ENCODE measurements at regions not wholly inside any gene's neighbourhood (a gene's known extent, or its start where the extent isn't known, plus 50 kb on each side); places are given as distances from the start of the nearest gene placed in this dataset.
"Not testable (repeated sequence)": the region's sequence is repeated elsewhere in the genome, so short reads cannot be mapped to it uniquely, and the experiment has no call there.

DNA sequence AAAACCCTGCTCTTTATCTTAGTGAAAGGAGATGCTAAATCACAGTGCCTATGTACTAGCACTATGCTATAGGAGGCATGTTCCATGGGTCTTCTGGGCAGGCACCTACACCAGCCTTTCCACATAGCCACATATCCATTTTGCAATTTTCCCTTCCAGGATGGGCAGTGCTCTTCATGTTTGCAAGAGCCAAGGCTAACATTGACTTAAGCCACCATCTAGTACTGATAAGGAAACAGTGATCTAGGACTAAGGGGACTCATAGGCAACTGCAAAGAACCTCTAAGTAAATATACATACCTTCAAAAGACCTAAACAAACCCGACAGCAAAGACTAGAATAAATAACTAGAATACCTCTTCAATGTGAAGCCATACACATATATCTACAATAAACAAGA, 919.7 kb upstream of the GYPC start:
- DNase-seq = no peak

DNA sequence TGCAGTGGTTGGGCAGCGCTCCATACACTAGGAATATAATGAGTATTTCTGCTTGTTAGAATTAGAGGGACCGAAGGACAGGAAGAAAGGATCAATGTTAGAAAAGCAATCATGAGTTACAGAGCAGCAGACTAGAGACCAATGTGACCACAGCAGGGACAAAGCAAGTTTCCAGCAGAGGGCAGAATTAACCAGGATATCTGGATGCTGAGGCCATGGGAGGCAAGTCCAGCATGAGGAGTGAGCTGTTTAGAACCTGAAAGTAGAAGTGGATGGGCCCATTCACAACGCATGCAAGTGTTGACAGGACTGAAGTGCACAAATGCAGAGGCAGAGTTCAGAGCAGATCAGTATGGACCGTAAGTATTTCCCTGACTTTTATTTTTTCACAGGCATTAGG, 910.4 kb upstream of the GYPC start:
- DNase-seq = no peak

DNA sequence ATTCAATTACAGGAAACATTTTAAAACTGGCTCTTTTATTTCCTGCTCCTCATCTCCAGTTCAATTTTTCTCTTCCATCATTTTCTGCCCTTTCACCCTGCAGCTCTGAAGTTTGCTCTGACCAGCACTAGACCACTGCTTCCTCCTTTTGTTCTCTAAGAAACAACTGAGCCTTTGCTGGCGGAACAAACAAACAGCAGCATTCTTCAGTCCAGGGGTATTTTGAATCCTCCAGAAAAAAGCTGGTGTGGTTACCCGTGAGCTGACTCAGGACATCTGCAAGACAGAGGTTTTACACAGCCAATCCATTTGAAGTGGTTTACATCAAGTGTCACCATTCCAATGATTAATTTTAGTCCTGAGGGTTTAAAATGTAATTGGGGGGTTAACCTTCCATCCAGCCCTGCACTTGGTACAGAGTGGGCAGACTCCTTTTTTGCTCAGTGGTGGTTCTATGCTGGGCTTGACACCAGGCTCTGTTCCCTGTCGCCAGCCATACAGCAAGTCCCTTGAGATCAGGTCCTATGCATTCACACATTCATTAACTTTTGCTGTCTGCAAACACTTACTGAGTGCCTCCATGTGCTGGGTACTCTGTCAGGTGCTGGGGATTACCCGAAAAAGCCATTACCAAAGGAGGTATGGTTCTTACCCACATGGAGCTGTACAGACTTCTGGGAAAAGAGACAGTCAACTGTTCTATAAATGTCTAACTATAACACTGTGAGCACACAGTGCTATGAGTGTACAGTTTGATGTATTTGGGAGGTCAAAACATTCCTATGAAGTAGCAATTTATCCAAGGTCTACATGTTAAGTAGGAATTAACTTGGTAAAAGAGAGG, 909.4 kb upstream of the GYPC start:
- no peak for DNase-seq

DNA sequence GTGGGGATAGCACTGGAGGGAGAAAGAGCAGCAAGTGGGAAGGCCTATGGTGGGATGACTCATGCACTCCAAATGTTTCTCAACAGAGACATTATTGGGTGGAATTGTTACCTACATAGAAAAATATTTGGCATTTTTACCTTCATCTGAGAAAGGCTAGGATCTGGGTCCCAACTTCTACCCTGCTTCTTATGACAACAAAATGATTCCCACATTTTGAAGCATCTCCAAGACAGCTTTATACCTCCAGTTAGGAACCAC, 908.9 kb upstream of the GYPC start:
- DNase-seq = no peak

DNA sequence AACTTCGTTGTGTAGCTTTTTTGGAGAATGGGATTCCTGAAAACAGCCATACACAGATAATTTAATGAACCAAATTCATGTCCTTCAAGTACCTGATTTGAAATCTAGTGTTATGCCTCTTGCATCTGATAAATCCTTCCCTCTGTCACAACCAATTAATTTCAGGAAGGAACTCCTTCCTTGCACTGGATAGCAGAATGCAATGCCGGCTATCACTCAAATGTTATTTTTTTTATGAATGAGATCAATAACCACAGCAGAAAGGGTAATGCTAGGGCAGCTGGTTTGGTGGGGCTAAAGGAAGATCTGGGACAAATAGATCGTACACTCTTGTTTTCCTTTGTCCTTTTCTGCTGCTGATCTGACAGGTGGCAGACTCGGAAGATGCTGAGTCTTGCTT, 899.5 kb upstream of the GYPC start:
- DNase-seq = no peak

DNA sequence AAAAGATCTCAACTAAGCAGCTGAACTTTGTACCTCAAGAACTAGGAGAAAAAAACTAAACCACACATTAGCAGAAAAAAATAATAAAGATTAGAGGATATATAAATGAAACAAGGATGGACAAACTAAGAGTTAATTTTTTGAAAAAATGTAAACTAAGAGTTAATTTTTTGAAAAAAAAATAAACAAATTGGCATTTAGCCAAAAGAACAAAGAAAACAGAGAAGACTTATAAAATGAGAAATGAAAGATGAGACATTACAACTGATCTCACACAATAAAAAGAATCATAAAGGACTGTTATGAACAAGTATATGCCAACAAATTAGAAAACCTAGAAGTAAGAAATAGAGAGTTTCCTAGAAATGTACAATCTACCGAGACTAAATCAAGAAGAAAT, 859.2 kb upstream of the GYPC start:
- no peak for DNase-seq

DNA sequence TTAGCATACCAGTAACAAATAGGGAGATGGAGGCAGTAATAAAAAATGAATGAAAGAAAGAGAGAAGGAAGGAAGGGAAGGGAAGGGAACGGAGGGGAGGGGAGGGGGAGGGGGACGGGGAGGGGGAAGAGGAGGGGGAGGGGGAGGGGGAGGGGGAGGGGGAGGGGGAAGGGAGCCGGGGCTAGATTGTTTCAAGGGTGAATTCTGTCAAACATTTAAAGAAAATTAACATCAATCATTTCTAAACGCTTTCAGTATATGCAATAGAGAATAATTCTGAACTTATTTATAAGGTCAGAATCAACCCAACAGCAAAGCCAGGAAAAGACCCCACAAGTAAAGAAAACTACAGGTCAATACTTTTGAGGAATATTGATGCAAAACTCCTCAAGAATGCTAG, 858.8 kb upstream of the GYPC start:
- no peak for DNase-seq

DNA sequence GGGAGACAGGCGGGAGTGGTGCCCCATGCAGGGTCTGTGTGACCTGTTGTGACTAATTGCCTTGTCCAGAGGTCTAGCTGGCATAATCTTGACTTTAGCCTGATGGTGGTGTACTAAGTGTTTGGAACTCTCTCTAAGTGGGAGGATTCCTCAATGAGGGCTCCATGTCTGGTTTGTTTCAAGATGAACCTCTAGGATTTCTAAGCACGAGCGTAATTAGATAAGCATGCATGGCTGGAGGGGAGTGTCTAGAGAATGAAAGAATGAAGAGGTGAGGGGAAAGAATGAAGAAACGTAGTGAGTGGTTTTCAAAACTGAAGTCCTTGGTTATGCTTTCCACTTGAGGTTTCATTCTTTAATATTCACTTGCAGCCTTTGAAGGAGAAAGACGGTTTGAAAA, 833.2 kb upstream of the GYPC start:
- DNase-seq = no peak

DNA sequence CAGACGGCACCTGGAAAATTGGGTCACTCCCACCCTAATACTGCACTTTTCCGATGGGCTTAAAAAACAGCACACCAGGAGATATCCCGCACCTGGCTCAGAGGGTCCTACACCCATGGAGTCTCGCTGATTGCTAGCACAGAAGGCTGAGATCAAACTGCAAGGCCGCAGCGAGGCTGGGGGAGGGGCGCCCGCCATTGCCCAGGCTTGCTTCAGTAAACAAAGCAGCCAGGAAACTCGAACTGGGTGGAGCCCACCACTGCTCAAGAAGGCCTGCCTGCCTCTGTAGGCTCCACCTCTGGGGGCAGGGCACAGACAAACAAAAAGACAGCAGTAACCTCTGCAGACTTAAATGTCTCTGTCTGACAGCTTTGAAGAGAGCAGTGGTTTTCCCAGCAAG, 830.2 kb upstream of the GYPC start:
- DNase-seq = not testable (repeated sequence)

DNA sequence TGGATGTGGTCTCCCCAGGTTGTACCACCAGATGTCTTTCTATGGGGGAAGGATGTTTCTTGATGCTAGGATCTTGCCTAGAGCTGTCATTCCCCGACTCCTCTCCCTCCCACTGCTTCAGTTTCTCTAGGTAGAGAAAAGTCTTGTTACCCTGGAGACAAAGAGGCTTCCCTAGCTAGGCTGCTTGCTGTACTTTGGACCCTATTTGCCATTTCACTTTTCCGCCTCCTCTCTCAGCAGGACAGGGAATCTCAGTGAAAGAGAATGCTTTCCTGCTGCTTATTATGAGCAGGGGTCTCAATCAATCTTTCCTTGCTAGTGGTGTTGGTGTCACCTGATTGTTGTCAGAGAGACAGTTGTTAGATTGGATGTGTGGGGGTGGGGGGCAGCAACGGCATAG, 818.8 kb upstream of the GYPC start:
- DNase-seq = no peak

DNA sequence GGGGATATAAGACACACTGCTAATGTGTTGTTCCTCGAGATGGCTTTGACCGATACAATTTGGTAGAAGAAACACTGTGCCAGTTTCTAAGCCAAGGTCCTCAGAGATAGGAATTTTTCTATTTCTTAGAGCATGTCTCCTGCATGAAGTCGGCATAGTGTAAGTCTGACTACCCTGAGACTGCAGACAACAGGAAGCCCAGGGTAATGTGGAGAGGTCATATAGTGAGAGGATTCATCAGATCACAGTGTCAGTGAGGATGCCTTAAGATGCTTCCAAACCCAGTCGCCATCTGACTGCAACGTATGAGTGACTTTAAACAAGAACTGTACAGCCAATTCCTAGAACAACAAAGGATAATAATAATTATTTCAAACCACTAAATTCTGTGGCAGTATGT, 818.3 kb upstream of the GYPC start:
- DNase-seq = no peak

DNA sequence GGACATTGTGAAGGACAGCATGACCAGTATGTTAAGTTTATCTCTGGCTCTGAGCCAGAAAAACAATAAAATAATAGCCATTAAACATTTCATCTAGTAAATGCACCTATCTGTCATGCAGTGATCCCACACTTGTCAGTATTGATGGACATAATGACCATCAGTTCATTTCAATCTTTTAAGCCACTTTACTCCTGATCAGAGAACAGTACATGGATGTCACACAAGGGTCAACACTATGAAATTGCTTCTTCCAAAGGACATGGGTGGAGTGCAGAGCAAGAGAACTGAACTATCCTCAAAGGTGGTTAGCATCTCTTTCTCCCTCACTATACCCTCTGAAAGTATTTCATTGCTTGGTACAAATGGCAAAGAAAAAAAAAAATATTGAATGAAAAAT, 816.0 kb upstream of the GYPC start:
- no peak for DNase-seq

DNA sequence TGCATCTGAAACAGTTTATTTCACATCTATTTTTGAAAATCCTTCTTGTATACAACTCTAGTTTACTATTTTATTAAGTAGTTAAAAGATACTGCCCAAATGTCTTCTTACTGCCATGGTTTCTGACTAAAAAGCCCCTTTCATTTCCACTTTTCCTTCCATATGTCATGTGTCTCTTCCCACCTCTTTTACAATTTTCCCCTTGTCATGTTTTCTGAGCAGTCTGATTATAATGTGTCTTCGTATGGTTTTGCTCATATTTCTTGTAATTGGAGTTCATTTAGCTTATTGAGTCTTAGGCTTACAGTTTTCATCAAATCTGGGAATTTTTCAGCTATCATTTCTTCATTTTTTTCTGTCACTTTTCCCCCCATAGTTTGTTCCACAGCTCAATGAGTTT, 813.9 kb upstream of the GYPC start:
- DNase-seq = no peak

DNA sequence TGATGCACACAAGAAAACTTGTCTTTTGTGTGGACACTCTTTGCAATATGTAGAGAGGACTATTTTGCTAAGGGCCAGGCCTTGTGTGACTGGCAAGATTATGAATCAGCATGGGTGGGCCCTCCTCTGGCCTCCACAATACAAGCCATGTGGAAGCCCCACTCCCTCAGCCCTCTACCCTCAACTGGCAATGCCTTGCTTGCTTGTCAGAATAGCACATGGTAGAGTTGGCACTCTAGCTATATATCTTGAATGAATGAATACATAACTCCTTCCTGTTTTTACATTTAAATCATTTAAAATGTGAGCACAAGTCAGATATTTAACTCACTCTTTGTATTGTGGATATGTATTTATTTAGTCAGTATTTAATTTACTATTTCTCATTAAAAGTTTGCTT, 805.4 kb upstream of the GYPC start:
- DNase-seq = no peak

DNA sequence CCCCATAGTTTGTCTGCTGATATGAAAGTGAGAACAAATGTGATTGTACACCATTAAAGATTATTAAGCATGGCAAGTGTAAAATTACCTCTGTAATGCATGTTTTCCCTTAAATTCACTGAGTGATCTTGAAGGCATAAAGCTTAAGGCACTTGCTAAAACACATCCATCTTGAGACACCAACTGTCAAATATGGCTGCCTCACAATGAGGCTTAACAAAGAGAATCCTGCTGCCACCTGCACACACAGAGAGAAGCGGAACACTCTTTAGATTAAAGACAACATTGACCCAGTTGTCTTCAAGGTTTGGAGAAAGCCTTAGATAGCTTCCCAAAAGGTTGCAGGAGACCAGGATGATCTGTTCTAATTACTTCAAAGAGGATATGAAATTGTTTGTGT, 803.6 kb upstream of the GYPC start:
- no peak for DNase-seq

DNA sequence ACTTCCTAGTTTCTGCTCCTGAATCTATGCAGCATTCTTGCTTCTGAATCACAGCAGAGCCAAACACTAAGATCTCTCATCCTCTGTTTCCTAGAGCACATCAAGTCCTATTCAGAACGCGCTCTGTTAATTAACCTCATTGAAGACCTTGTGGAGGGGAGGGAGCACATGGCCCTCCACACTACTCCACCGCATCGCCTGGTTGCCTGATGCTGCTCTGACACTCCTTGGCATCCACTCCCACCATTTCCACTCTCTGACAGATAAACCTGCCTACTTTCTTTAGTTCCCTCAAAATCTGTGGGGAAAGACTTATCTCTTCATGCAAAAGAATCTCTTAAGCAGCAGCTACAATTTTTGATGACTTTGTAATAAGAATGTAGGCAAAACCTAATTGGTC, 802.3 kb upstream of the GYPC start:
- DNase-seq = no peak

DNA sequence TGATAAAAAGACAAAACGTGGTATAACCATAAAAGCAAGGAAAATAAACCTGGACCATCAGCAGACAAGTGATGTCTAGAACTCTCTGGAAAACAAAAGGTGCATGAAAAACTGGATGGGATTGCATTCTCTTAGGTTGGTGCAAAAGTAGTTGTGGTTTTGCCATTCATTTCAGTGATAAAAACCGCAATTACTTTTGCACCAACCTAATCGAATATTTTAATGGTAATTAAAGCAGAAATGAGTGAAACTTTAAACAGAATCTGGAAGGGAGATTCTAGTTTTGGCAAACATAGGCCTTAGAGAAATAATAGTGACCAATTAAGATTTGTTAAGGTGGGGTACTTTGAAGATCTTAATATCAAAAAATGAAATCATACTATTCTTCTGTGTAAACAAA, 800.8 kb upstream of the GYPC start:
- no peak for DNase-seq

DNA sequence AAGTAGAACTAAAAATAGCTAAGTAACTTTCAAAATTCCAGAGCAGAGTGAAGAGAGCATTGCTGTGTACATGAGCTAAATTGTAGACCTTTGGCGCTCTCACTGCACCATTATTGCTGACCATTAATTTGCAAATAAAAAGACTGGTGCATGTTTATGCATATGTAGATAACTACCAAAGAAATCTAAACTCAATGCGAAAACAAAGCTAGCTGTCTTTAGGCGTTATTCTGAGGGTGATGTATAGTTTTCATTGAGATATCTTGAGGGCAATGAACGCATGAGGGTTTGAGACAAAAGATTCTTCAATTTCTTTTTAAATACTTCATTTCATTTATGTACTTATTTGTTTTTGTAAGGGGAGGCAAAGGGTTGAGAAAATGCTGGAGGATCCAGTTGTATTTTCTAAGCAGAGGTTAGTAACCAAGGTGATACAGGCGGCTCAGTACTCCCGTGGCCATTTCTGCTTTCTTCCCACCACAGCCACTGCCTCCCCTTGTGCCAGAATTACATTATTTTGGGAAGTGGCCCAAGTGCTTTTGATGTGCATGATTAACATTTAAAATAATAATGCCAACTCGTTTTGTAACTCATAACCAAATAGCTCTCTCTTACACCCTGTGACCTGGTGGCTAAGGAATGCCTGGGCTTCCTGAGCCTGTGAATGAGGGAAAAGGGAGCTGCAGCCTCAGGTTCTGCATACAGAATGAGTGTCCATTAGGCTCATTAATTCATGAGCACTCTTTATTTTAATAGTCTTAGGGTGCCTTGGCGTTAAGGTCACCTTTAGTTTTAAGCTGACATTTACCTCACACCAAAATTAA, 797.8 kb upstream of the GYPC start:
- no peak for DNase-seq

DNA sequence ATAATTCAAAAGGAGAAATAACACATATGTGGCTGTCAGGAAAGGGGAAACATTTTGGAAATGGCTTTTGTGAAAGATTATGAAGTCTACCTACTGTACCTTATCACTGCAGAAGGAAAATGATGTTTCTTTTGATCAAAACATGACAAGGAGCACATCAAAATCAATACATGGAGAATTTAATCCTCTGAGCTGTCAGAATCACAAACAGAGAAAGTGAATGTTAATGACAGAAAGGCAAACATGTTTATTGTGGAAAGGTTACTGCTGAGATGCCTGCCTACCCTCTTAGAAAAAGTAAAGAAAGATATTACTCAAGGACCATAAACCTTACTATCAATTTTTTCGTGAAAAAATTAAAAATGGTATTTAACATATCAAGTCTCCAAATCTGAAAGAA, 794.5 kb upstream of the GYPC start:
- no peak for DNase-seq

DNA sequence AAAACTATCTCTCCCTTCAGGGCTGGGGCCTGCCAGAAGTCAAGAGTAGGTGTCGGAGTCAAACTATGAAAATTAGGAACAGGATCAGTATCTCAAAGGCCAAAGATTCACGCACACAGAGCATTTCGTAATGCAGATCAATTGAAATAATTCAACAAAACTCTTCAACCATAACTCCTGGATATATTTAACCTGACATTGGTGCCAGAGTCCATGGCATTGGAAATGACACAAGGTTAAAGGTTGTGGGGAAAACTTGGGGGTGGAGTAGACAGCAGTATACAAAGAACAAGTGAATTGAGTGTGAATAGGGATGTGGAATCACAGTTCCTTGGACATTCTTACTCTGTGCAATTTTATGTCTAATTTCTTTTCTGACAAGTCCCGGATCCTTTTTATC, 788.0 kb upstream of the GYPC start:
- no peak for DNase-seq

DNA sequence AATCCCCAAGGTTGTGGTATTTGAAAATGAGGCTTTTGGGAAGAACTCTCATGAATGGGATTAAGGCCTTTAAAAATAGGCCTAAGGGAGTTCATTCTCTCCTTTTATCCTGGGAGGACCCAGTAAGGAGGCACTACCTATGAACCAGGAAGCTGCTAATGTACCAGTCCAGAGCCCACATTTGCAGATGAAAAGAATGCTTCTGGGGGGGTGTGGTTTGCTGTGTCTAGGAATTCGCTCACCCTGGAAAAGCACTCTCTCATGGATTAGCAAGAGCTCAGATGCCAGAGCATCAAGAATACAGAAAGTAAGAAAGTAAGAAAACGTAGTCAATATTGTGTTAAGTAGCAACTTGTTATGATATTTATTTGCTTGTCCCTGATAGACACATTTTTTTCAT, 785.7 kb upstream of the GYPC start:
- no peak for DNase-seq

DNA sequence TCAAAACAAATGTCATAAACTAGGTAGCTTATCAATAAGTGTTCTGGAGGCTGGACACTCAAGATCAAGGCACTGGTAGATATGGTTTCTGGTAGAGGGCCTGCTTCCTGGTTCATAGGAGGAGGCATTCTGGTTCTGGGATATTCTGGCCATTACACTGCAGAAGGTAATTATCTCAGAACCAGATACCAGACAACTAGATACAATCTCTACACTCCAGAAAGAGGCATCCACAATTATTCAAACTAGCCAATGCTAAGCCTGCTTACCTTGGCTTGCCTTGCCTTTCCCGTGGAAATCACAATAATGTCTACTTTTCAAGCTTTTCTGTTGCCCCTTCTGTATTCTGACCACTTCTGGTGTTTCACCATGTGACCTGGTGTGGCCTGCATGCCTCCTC, 785.2 kb upstream of the GYPC start:
- no peak for DNase-seq

DNA sequence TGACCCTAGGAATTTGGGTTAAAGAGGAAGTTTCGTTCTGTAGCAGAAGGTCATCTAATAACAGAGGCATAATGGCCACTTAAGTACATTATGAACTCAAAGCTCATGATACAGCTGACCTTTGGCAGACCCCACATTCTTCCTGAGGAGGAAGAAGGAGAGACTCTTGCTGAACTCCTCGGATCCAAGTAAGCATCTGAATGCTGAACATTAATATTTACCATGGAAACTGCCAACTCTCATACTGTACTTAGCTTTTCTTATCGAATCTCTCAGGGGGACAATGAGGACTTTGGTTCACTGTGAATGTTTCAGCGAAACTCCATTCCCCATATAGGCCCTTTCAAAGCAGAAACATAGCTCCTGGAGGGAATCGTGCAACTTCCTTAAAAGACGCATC, 781.4 kb upstream of the GYPC start:
- no peak for DNase-seq

DNA sequence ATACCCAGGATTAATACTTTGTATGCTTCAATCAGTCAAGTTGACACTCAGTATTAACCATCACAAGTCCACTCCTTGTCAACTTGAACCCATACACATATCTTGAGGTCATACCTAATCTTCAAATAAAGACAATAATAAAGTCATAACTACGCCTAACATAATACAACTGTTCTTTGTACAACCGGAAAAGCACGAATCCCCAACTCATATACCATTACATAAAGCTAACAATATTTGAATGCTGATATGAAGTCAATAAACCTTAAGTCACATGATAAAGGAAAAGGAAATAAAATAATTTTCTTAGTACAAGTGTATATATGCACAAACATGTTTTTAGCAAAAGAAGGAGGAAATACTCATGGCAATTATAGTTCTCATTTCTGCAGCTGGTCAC, 770.6 kb upstream of the GYPC start:
- DNase-seq = no peak

DNA sequence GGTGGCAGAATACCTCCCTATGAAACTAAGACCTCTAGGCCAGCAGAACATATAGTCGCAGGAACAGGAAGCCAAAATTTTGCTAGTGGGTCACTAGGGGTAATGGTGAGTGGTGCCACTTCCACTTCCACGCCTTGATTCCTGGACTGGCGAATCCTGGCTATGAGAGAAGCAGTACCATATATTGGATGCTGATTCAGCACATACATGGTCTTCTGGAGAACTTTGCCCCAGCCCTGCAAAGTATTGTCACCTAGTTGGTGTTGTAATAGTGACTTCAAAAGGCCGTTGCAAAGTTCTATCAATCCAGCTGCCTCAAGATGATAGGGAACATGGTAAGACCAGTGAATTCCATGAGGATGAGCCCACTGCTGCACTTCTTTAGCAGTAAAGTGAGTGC, 769.8 kb upstream of the GYPC start:
- DNase-seq = no peak

All from GOT3 (cell line).